Globus pallidus (tissue), 1 donor: ENCODE measurements at regions not wholly inside any gene's neighbourhood (a gene's known extent, or its start where the extent isn't known, plus 50 kb on each side); places are given as distances from the start of the nearest gene placed in this dataset.
"Not testable (repeated sequence)": the region's sequence is repeated elsewhere in the genome, so short reads cannot be mapped to it uniquely, and the experiment has no call there.

Source experiments
- DNase-seq: peaks from one replicate; pipeline ENCODE4 v3.0.0-alpha.2; 2015; ENCODE audit warnings: low spot score

DNA sequence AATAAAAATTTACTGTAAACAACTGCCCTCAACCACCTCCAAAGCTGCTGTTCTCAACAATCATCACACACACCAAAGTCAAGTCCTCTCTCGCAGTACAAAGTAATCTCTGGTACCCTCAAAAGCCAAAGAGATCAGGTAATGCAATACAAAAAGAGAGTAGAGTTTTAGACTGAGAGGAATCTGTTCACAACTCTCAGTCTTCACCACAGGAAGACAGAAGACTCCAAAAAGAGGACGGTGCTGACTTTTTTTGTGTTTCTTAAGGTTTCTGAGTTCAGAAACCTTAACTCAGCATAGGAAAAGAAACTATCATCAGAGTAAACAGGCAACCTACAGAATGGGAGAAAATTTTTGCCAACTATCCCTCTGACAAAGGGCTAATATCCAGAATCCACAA, 1072.3 kb upstream of the DIAPH2 start:
- DNase-seq, result no peak

DNA sequence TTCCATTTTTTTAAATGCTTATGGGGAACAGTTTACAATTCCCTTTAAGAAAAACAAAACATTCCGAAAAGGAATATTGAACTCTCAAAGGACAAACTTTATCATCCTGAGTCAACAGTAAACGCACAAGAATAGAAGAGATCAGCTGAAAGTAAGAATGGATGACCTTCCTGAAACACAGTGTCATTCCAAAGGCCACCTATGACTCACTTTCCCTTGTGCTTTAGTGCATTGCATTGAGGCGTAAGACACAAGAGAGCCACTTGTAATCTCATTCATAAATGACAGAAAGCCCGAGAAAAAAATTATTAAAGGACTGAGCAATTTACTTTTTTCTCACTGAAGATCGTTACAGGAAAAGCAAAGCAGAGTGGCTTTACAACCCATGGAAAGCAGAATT, 1062.4 kb upstream of the DIAPH2 start:
- no peak for DNase-seq

DNA sequence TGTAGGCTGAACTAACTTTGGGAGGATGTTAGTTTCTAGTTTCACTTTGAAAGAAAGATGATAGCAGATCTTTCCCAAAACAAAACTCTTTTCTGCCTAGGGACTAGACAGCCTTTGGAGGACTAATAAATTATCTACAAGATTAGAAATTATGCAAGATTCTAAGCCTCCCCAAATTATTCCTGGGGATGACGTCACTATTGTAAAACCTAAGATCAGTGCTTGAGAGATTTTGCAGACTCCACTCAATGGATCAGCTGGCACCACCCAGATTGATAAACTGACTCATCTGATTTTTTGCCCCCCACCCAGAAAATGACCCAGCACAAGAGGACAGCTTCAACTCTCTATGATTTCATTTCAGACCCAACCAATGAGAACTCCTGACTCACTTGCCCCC, 1057.9 kb upstream of the DIAPH2 start:
- no peak for DNase-seq

GRCh38 chrX:95628796-95629195, 1055.8 kb upstream of the DIAPH2 start:
- no peak for DNase-seq

- no peak for DNase-seq
Measured at GRCh38 chrX:95629737-95630136, 1054.9 kb upstream of the DIAPH2 start.

- DNase-seq, result no peak
Measured at GRCh38 chrX:95640226-95640625, 1044.4 kb upstream of the DIAPH2 start.

- no peak for DNase-seq
Measured at GRCh38 chrX:95645738-95646137, 1038.9 kb upstream of the DIAPH2 start.

DNA sequence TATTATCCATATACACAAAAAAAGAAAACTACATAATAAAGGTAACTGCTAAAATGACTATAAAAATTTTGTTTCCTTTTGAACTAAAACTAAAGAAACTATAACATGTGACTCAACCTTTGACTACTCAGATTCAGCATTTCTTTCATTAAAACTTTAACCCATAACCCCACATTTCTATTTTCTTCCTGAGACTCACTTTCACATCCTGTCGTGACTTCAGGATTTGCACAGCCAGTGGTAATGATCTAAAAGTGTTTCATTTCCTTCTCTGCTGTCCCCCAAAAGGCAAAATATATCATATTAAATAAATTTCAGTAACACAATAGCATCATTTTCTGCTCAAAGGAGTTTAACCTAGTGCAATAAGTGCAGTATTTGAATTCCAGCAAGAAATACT, 1022.4 kb upstream of the DIAPH2 start:
- no peak for DNase-seq

DNA sequence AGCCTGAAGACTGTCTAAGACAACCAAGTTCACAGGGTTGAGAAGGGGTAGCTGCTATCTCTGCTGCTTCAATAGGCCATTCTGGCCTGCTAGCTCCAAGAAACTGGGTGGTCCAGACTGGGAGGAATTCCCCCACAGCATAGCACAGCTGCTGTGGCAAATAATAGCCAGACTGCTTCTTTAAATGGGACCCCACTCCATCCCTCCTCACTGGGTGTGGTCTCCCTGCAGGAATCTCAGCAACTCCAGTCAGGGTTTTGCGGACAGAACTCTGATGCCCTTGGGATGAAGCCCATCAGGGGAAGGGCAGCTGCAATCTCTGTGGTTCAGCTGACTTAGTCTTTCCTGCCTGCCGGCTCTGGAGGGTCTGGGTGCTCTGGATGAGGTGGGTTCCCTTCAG, 1018.6 kb upstream of the DIAPH2 start:
- DNase-seq, result no peak

DNA sequence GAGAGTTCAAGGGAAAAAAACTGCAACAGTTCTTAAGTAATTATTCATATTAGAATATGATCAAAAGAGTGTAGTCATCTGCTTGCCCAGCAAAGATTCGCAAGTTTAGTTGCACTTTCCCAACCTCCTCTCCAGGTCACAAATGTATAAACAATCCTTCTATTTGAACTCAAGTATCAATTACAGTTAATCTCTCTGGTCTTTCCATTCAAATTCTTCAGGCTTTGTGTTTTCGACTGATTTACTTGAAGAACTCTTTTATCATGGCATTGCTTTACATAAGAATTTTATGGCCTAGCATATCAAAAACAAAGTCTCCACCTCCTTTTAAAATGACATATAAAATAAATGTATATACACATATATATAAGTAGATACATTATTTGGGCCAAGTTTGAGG, 1009.6 kb upstream of the DIAPH2 start:
- DNase-seq, result no peak

GRCh38 chrX:95675794-95676193, 1008.8 kb upstream of the DIAPH2 start:
- DNase-seq, result no peak

- DNase-seq, result no peak
Measured at GRCh38 chrX:95678679-95679078, 1006.0 kb upstream of the DIAPH2 start.

DNA sequence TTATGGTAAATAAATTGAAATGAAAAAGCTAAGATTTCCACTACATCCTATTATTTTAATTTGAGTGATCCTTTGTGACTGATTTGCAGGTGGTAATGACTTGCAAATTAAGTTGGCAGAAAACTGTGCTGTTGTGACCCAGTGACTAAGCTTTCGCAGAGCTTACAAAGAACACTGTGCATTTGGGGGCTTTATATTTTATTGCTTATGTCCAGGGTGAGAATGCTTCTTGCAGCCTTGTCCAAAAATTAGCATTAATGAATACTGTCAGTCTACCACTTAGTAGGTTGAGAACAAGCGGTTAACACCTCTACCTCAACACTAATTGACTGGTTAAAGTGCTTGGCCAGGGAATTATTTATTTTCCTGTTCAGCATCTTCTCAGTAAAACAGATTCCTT, 991.3 kb upstream of the DIAPH2 start:
- DNase-seq, result no peak

DNA sequence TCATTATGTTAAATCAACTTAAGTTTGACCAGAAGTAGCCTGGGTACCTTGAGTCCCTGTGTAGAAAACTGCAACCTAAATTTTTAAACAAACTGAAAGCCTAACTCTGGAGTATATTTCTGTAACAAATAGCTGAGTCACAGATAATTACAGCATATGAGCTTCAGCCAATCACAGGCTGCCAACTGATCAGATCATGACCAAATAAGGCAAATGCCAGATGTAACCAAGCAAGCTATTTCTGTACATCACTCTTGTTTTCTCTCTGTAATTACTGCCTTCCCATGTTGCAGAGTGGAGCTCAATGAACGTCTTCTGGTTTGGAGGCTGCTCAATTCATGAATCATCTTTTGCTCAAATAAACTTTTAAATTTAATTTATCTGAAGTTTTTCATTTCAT, 980.9 kb upstream of the DIAPH2 start:
- no peak for DNase-seq

- DNase-seq, result no peak
Measured at GRCh38 chrX:95716841-95717240, 967.8 kb upstream of the DIAPH2 start.

GRCh38 chrX:95718746-95719145, 965.9 kb upstream of the DIAPH2 start:
- DNase-seq, result no peak

- no peak for DNase-seq
Measured at GRCh38 chrX:95721011-95721410, 963.6 kb upstream of the DIAPH2 start.

- DNase-seq, result no peak
Measured at GRCh38 chrX:95728446-95728845, 956.2 kb upstream of the DIAPH2 start.

DNA sequence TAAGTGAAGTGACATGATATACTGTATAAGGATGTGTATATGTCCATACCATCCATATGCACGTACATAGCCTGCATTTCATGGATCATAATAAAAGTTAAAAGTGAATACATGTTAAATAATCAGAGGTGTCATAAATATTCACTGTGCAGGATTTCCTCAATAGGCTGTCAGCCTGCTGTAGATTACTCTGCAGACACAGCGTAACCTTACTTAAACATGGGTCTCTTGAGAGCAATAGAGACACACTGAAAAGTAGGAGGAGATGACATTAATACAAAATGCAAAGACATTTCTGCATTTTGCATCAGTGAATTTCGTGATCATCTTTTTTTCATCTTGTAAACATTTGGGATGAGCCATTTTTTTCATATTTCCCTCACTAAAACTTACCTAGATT, 955.2 kb upstream of the DIAPH2 start:
- DNase-seq, result no peak

DNA sequence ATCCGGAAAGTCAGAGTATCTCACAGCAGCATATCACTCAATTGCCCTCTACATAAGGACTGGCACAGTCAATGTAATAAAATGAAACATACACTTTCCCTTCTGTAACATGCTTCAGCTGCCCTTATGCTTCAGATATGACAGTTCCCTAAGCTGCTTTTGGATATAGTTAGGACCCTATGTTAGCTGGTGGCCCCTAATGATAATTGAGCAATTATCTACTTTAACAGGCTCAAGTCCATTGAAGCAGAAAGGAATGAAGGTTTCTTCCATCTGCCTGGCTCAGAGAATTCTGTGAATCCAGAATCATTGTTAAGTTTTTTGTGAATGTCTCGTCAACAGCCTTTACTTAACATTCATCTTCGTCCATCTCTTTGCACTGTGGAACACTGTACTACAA, 951.2 kb upstream of the DIAPH2 start:
- DNase-seq, result no peak

GRCh38 chrX:95754411-95754810, 930.2 kb upstream of the DIAPH2 start:
- no peak for DNase-seq

DNA sequence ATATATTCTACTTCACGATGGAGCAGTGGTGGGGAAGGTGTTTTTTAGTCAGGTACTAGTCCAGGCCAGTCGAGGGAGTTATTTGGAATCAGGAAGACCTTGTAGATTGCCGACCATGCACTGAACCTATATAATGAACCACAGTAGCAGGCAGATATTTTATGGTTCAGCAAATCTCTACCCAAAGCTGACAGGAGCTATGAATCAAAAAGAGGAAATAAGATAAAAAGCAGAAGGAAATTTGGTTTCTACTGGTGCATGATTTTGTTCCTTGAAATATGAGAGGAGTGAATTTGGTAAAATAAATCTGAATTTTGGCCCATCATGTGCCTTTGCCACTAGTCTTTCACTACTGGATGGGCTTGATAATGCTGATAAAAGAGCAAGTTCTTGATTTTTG, 924.3 kb upstream of the DIAPH2 start:
- no peak for DNase-seq

DNA sequence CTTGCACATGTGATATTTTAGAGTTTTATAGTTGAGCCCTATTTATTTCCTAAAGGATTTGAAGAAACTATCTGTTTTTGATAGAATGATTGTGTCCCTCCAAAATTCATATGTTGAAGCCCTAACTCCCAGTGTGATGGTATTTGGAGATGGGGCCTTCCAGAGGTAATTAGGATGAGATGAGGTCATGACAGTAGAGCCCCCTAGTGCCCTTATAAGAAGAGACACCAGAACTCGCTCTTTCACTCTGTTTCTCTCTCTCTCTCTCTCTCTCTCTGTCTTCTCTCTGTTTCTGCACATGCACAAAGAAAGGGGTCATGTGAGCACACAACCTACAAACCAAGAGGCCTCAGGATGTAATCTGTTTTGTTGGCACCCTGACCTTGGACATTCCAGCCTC, 921.9 kb upstream of the DIAPH2 start:
- DNase-seq, result no peak

DNA sequence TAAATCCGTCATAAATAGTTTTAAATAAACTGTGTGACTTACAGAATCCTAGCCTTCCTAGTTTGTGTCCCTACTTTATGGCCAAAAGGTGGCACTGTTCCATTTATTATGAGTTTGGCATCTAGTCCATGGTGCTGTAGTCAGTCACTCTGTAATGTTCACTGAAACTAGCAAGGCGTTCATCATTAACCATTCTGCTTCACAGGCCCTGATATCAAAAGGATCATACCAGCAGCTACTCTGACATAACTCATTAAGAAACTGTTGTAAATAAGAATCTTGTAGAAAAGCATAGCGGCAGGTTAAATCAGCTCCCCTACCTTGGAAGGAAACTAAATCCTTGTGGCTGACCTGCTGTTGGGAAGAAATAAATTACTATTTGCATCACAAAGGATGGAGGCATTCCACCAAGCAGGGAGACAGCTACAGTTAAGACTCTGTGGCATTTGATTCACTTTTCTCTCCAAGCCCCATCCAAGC, 919.6 kb upstream of the DIAPH2 start:
- peak; percentile 9 for DNase-seq

DNA sequence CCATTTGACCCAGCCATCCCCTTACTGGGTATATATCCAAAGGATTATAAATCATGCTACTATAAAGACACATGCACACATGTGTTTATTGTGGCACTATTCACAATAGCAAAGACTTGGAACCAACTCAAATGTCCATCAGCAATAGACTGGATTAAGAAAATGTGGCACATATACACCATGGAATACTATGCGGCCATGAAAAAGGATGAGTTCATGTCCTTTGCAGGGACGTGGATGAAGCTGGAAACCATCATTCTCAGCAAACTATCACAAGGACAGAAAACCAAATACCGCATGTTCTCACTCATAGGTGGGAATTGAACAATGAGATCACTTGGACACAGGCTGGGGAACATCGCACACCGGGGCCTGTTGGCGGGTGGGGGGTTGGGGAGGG, 913.4 kb upstream of the DIAPH2 start:
- not testable (repeated sequence) for DNase-seq
